HUES6 (cell line): ENCODE measurements at regions not wholly inside any gene's neighbourhood (a gene's known extent, or its start where the extent isn't known, plus 50 kb on each side); places are given as distances from the start of the nearest gene placed in this dataset.

Source experiments
- H3K27ac ChIP-seq: 2 replicates; pipeline ENCODE4 v1.7.0; 2013; ENCODE audit warnings: low read depth, mild to moderate bottlenecking, low read length, inconsistent platforms
- H3K27me3 ChIP-seq: 2 replicates; pipeline ENCODE4 v1.6.1; 2013; ENCODE audit warnings: low read length; ENCODE audit not compliant: control insufficient read depth, insufficient read depth
- H3K36me3 ChIP-seq: 2 replicates; pipeline ENCODE4 v1.6.1; 2013; ENCODE audit warnings: low read length; ENCODE audit not compliant: control insufficient read depth, insufficient read depth
- H3K4me1 ChIP-seq: 2 replicates; pipeline ENCODE4 v1.6.1; 2013; ENCODE audit warnings: low read length; ENCODE audit not compliant: control insufficient read depth, insufficient read depth
- H3K4me3 ChIP-seq: 2 replicates; pipeline ENCODE4 v1.5.1; 2013; ENCODE audit warnings: low read depth, low read length
- H3K9ac ChIP-seq: one replicate; pipeline ENCODE4 v1.6.1; 2013; ENCODE audit warnings: mild to moderate bottlenecking, low read length
- H3K9me3 ChIP-seq: 2 replicates; pipeline ENCODE4 v1.6.1; 2013; ENCODE audit warnings: low read depth, low read length; ENCODE audit not compliant: control insufficient read depth, insufficient read depth

- Histone ChIP-seq H3K4me3 (peak overlapping the region; percentile 34), H3K9ac (no peak overlapping the region), H3K9me3 (no peaks in the 10 kb centered on the region), H3K27ac (no peak overlapping the region), H3K27me3 (peaks cover 85% of the 10 kb centered on the region), H3K4me1 (no peaks in the 10 kb centered on the region; the same call in 1 of the 2 replicates), H3K36me3 (no peaks in the 10 kb centered on the region)
Observed at GRCh38 chr1:147080006-147080661, 92.1 kb downstream of the PRKAB2 start.

- no peak overlapping the region for H3K27ac ChIP-seq
- H3K4me1 ChIP-seq = no peaks in the 10 kb centered on the region; the same call in 1 of the 2 replicates
- no peaks in the 10 kb centered on the region for H3K9me3 ChIP-seq
- no peaks in the 10 kb centered on the region for H3K36me3 ChIP-seq
- H3K9ac ChIP-seq = no peak overlapping the region
- peaks cover 92% of the 10 kb centered on the region for H3K27me3 ChIP-seq
- peak overlapping the region; percentile 34 for H3K4me3 ChIP-seq
Observed at GRCh38 chr1:147079400-147080005, 92.8 kb downstream of the PRKAB2 start.

GRCh38 chr1:147078606-147079399 lies 93.5 kb downstream of the PRKAB2 start:
- H3K27me3 ChIP-seq = peaks cover 97% of the 10 kb centered on the region
- H3K4me1 ChIP-seq = no peaks in the 10 kb centered on the region; the same call in 1 of the 2 replicates
- H3K27ac ChIP-seq = no peak overlapping the region
- no peaks in the 10 kb centered on the region for H3K9me3 ChIP-seq
- H3K4me3 ChIP-seq = peak overlapping the region; percentile 38
- no peak overlapping the region for H3K9ac ChIP-seq
- H3K36me3 ChIP-seq = no peaks in the 10 kb centered on the region

- Histone ChIP-seq H3K4me3 (peak overlapping the region; percentile 38), H3K9ac (no peak overlapping the region), H3K36me3 (no peaks in the 10 kb centered on the region), H3K9me3 (no peaks in the 10 kb centered on the region), H3K27me3 (peaks cover 97% of the 10 kb centered on the region), H3K4me1 (no peaks in the 10 kb centered on the region; the same call in 1 of the 2 replicates), H3K27ac (no peak overlapping the region)
Observed at GRCh38 chr1:147077936-147078605, 94.2 kb downstream of the PRKAB2 start.

DNA sequence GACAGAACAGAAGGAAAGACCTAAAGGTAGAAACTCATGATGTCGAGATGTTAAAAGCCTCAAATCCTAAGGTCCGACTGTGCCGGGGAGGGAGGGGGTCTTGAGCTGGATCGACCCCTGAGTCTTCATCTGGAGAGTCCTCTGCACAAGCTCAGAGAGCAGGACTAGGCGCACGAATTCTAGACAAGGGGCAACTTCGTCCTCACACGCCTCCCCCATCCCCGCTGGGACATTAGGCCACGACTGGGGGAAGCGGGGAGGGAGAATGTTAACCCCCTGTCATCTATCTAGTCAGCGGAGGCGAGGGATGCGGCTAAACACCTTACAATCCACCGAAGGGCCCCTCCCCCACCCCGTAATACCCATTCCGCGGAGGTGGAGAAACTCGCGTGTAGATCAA lies 94.7 kb downstream of the PRKAB2 start:
- Histone ChIP-seq H3K27ac (no peak overlapping the region), H3K4me3 (no peak overlapping the region; the same call in 1 of the 2 replicates)

DNA sequence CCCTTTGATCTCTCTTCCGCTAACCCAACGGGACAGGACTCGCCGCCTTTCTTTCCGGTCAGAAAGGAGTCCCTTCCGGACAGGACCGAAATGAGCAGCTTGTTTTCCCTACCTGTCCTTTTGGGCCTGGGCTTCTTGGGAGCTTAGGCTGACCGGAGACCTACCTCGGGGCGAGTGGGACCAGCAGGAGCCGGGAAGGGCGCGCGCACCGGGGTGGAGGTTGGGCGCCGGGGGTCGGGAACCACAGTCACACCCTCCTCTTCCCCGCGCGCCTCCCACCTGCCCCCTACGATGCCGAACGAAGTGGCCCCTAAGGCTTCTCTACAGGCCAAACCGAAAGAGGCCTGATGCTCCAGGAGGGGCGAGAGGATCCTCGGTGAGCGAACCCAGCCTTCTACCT lies 95.2 kb downstream of the PRKAB2 start:
- H3K27me3 ChIP-seq = peaks cover 98% of the 10 kb centered on the region
- no peaks in the 10 kb centered on the region; the same call in 1 of the 2 replicates for H3K4me1 ChIP-seq
- no peaks in the 10 kb centered on the region for H3K36me3 ChIP-seq
- no peak overlapping the region for H3K27ac ChIP-seq
- H3K4me3 ChIP-seq = no peak overlapping the region; the same call in 1 of the 2 replicates
- no peaks in the 10 kb centered on the region for H3K9me3 ChIP-seq
- H3K9ac ChIP-seq = no peak overlapping the region

More for the DNA sequence above, 94.7 kb downstream of the PRKAB2 start:
- H3K36me3 ChIP-seq = no peaks in the 10 kb centered on the region
- H3K4me1 ChIP-seq = no peaks in the 10 kb centered on the region; the same call in 1 of the 2 replicates
- no peaks in the 10 kb centered on the region for H3K9me3 ChIP-seq
- no peak overlapping the region for H3K9ac ChIP-seq
- peaks cover 98% of the 10 kb centered on the region for H3K27me3 ChIP-seq

GRCh38 chr1:147076442-147076841 lies 95.8 kb downstream of the PRKAB2 start:
- no peak overlapping the region for H3K27ac ChIP-seq
- peaks cover 100% of the 10 kb centered on the region for H3K27me3 ChIP-seq
- H3K9ac ChIP-seq = no peak overlapping the region
- H3K4me3 ChIP-seq = no peak overlapping the region
- no peaks in the 10 kb centered on the region for H3K36me3 ChIP-seq
- H3K9me3 ChIP-seq = no peaks in the 10 kb centered on the region
- no peaks in the 10 kb centered on the region; the same call in 1 of the 2 replicates for H3K4me1 ChIP-seq

DNA sequence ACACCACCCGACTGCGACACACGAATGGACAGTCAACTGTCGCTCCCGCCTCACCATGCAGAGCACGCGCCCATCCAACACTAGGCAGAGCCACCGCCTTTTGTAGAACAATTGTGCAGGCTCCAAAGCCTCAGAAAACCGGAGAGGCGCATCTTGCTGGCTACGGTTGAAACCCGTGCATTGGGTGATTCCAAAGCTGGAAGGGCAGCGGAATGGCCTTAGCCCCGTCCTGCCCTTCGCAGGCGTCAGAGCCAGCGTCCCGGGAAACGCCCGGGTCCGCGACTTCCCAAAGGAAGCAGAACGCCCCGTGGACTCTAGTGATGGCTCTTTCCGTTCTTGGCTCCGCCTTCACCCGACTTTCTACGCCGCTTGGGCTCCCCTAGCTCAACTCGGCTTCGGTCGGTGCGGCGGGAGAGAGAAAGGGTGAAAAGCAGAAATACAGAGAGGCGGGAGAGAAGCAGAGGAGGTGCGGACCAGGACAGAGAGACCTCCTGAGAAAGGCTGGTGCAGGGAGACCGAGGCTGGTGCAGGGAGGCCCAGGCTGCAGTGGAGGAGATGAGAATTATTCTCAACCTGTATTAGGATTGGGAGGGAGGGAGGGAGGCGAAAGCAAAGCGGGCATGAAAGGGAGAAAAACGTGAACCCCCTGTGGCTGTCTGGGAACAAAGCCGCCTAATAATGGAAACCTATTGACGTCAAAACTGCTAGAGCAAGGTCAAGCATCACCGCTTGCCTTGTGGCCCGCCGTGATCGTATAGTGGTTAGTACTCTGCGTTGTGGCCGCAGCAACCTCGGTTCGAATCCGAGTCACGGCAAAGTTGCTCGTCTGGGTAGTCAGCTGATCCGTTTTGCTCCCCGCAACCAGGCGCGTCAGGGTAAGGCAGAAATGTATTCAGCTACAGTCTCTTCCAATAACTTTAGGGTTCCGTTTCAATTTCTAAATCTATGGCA lies 99.5 kb downstream of the PRKAB2 start:
- peaks cover 76% of the 10 kb centered on the region for H3K27me3 ChIP-seq
- H3K4me1 ChIP-seq = no peaks in the 10 kb centered on the region
- peak overlapping the region; percentile 61 for H3K4me3 ChIP-seq
- H3K27ac ChIP-seq = no peak overlapping the region
- peak overlapping the region; percentile 41 for H3K9ac ChIP-seq
- no peaks in the 10 kb centered on the region for H3K36me3 ChIP-seq
- H3K9me3 ChIP-seq = no peaks in the 10 kb centered on the region

DNA sequence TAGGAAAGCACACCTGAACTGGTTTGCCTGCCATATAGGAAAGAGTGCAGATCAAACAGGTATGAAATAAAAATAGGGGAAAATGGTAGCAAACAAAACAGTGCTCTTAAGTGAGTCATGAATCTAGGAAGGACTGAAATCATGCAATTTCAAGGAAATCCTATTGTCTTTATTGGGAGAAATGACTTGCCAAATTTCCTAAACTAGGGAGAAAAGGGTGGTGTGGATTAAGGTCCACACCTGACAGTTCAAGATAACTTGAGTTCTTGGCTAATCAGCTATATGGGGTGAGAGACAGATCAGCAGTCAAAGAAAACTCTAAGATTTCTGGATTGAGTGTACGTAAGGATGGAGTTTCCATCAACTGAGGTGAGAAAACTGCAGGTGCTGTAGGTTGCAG lies 101.1 kb downstream of the PRKAB2 start:
- H3K36me3 ChIP-seq = no peaks in the 10 kb centered on the region
- peaks cover 60% of the 10 kb centered on the region for H3K27me3 ChIP-seq
- no peak overlapping the region for H3K27ac ChIP-seq
- no peak overlapping the region for H3K9ac ChIP-seq
- no peaks in the 10 kb centered on the region for H3K9me3 ChIP-seq
- no peaks in the 10 kb centered on the region for H3K4me1 ChIP-seq
- no peak overlapping the region for H3K4me3 ChIP-seq

- H3K9ac ChIP-seq = no peak overlapping the region
- no peak overlapping the region for H3K27ac ChIP-seq
- peaks cover 21% of the 10 kb centered on the region for H3K9me3 ChIP-seq
- no peaks in the 10 kb centered on the region for H3K27me3 ChIP-seq
- no peaks in the 10 kb centered on the region for H3K4me1 ChIP-seq
- no peaks in the 10 kb centered on the region for H3K36me3 ChIP-seq
- no peak overlapping the region for H3K4me3 ChIP-seq
Observed at GRCh38 chr1:147062956-147063355, 109.3 kb downstream of the PRKAB2 start.
